CD14-positive monocyte (primary cell): ENCODE measurements at regions not wholly inside any gene's neighbourhood (a gene's known extent, or its start where the extent isn't known, plus 50 kb on each side); places are given as distances from the start of the nearest gene placed in this dataset.

Source experiments
- DNase-seq, 3 donors: peaks; one replicate each; pipeline ENCODE4 v3.0.0-alpha.2; 2011 to 2022
- H2AFZ ChIP-seq: 2 replicates; pipeline ENCODE4 v1.6.0; 2012; ENCODE audit warnings: mild to moderate bottlenecking, low read depth, low read length, inconsistent platforms; ENCODE audit not compliant: insufficient read depth, poor library complexity, severe bottlenecking
- H3K27ac ChIP-seq, 2 donors: 1 replicate in 1 of 2; 2 replicates in 1 of 2; pipeline ENCODE4 v1.5.1; 2012 to 2013; ENCODE audit warnings: low read length in 2 of 2, control low read depth in 1 of 2, inconsistent platforms in 1 of 2, low read depth in 1 of 2, mild to moderate bottlenecking in 1 of 2
- H3K27me3 ChIP-seq, 2 donors: one replicate each; pipeline versions ENCODE4 v1.6.0 to v1.6.1; 2011 to 2013; ENCODE audit warnings: low read length in 2 of 2; ENCODE audit not compliant: control insufficient read depth in 2 of 2, insufficient read depth in 2 of 2
- H3K36me3 ChIP-seq, 2 donors: replicated peaks in 1 of 2; 1 replicate in 1 of 2; 2 replicates in 1 of 2; pipeline versions ENCODE4 v1.5.1 to v1.6.1; 2012 to 2013; ENCODE audit warnings: low read length in 2 of 2, control low read depth in 1 of 2, inconsistent platforms in 1 of 2, mild to moderate bottlenecking in 1 of 2; ENCODE audit not compliant: insufficient read depth in 2 of 2, control insufficient read depth in 1 of 2
- H3K4me1 ChIP-seq, 2 donors: 1 replicate in 1 of 2; 2 replicates in 1 of 2; pipeline versions ENCODE4 v1.5.1 to v1.6.1; 2012 to 2013; ENCODE audit warnings: low read length in 2 of 2, control low read depth in 1 of 2, inconsistent platforms in 1 of 2, mild to moderate bottlenecking in 1 of 2, moderate library complexity in 1 of 2; ENCODE audit not compliant: insufficient read depth in 2 of 2, control insufficient read depth in 1 of 2
- H3K4me2 ChIP-seq: replicated peaks from 2 replicates; pipeline ENCODE3; 2012; ENCODE audit warnings: low read length, moderate library complexity, mild to moderate bottlenecking; ENCODE audit not compliant: poor library complexity, severe bottlenecking; ENCODE audit errors: extremely low read depth
- H3K4me3 ChIP-seq, 3 experiments: fragments of 200-600 bp in 1 of 3; sonication (generic) in 1 of 3; replicated peaks in 1 of 3; 1 replicate in 2 of 3; 2 replicates in 1 of 3; pipeline ENCODE4 v1.5.1; 2011 to 2013; ENCODE audit warnings: low read length in 3 of 3, mild to moderate bottlenecking in 3 of 3, control low read depth in 2 of 3, low read depth in 2 of 3, inconsistent platforms in 1 of 3, moderate library complexity in 1 of 3
- H3K79me2 ChIP-seq: 2 replicates; pipeline ENCODE4 v1.6.0; 2012; ENCODE audit warnings: mild to moderate bottlenecking, control low read depth, inconsistent platforms, low read length, moderate library complexity; ENCODE audit not compliant: insufficient read depth
- H3K9ac ChIP-seq: 2 replicates; pipeline ENCODE4 v1.6.0; 2017; ENCODE audit warnings: low read length, mild to moderate bottlenecking; ENCODE audit not compliant: insufficient read depth, poor library complexity, severe bottlenecking
- H3K9me3 ChIP-seq, 2 donors: replicated peaks in 1 of 2; 1 replicate in 1 of 2; 2 replicates in 1 of 2; pipeline versions ENCODE4 v1.5.1 to v1.6.1; 2012 to 2013; ENCODE audit warnings: low read length in 2 of 2, control low read depth in 1 of 2; ENCODE audit not compliant: control insufficient read depth in 1 of 2, insufficient read depth in 1 of 2
- H4K20me1 ChIP-seq: 2 replicates; pipeline ENCODE4 v1.6.0; 2012; ENCODE audit warnings: mild to moderate bottlenecking, low read length, control low read depth, moderate library complexity; ENCODE audit not compliant: insufficient read depth
- H3K27ac Mint-ChIP-seq, 7 donors: one replicate each; pipeline ENCODE4 v1.8.0; 2020; ENCODE audit warnings: mild to moderate bottlenecking in 7 of 7, mixed read lengths in 7 of 7, moderate library complexity in 6 of 7, inconsistent platforms in 2 of 7
- H3K27me3 Mint-ChIP-seq, 3 donors: one replicate each; pipeline ENCODE4 v1.8.0; 2021 to 2022; ENCODE audit warnings: low read depth in 3 of 3, mild to moderate bottlenecking in 3 of 3, mixed read lengths in 3 of 3, moderate library complexity in 3 of 3, inconsistent platforms in 1 of 3
- H3K36me3 Mint-ChIP-seq, 2 donors: one replicate each; pipeline ENCODE4 v1.8.0; 2020; ENCODE audit warnings: mixed read lengths in 2 of 2, inconsistent platforms in 1 of 2, mild to moderate bottlenecking in 1 of 2
- H3K4me1 Mint-ChIP-seq: one replicate; pipeline ENCODE4 v1.8.0; 2020; ENCODE audit warnings: mild to moderate bottlenecking, mixed read lengths
- H3K4me3 Mint-ChIP-seq, 2 donors: one replicate each; pipeline ENCODE4 v1.8.0; 2020; ENCODE audit warnings: mild to moderate bottlenecking in 2 of 2, mixed read lengths in 2 of 2, moderate library complexity in 1 of 2
- H3K9me3 Mint-ChIP-seq, 7 donors: one replicate each; pipeline ENCODE4 v1.8.0; 2020 to 2022; ENCODE audit warnings: mixed read lengths in 7 of 7, mild to moderate bottlenecking in 6 of 7, moderate library complexity in 6 of 7, inconsistent platforms in 2 of 7
- CTCF ChIP-seq: fragments of 200-600 bp; IDR thresholded peaks from one replicate; pipeline ENCODE4 v1.8.0; 2022; ENCODE audit warnings: antibody characterized with exemption, mild to moderate bottlenecking
- WGBS: methylation state at CpG from one replicate; pipeline ENCODE4 v1.1.5; 2013; ENCODE audit warnings: missing lambda C conversion rate; ENCODE audit not compliant: insufficient coverage; 5-methylcytosine and 5-hydroxymethylcytosine counted together
- intact Hi-C, 2 donors: fragments of 100-400 bp; cut with micrococcal nuclease; formaldehyde crosslinking; loops; one replicate each; pipeline versions ENCODE4 v1.15.0 to v1.15.1; 2023

GRCh38 chr16:26211542-26211941 is 519.8 kb downstream of the HS3ST4 start:
- WGBS, result no CpG with 5 or more reads among the region's 4 CpGs

GRCh38 chr16:26212599-26212998 is 520.8 kb downstream of the HS3ST4 start:
- no peak for DNase-seq
- H3K4me1 ChIP-seq, result no peaks in the 10 kb centered on the region
- Mint-ChIP-seq H3K4me1 (no peaks in the 10 kb centered on the region), H3K27ac (no peak overlapping the region), H3K36me3 (no peaks in the 10 kb centered on the region), H3K27me3 (peaks cover 0 to 3% (median 0%) of the 10 kb centered on the region in 3 donors), H3K9me3 (peaks cover 0 to 6% (median 0%) of the 10 kb centered on the region in 7 donors), H3K4me3 (no peak overlapping the region)
- H3K9me3 ChIP-seq, result no peaks in the 10 kb centered on the region
- no peak overlapping the region for H3K9ac ChIP-seq
- H2AFZ ChIP-seq, result no peak overlapping the region
- no peak overlapping the region for H3K4me3 ChIP-seq
- no peaks in the 10 kb centered on the region for H4K20me1 ChIP-seq
- intact Hi-C loops, result no loop called here
- H3K79me2 ChIP-seq, result no peaks in the 10 kb centered on the region
- 87% methylated on average over 5 of the region's 5 CpGs for WGBS
- no peak overlapping the region for H3K4me2 ChIP-seq
- no peaks in the 10 kb centered on the region for H3K36me3 ChIP-seq
- no peaks in the 10 kb centered on the region for H3K27me3 ChIP-seq
- H3K27ac ChIP-seq, result no peak overlapping the region
- no peak for TF ChIP-seq CTCF

More at GRCh38 chr16:26211542-26211941, 519.8 kb downstream of the HS3ST4 start:
- Histone ChIP-seq H3K4me2 (no peak overlapping the region), H2AFZ (no peak overlapping the region), H3K4me3 (no peak overlapping the region), H3K27me3 (no peaks in the 10 kb centered on the region), H3K9ac (no peak overlapping the region), H3K9me3 (no peaks in the 10 kb centered on the region), H4K20me1 (no peaks in the 10 kb centered on the region), H3K79me2 (no peaks in the 10 kb centered on the region), H3K36me3 (no peaks in the 10 kb centered on the region), H3K27ac (no peak overlapping the region), H3K4me1 (no peaks in the 10 kb centered on the region)
- peaks cover 0 to 1% (median 0%) of the 10 kb centered on the region in 3 donors for H3K27me3 Mint-ChIP-seq
- no peak overlapping the region for H3K4me3 Mint-ChIP-seq
- H3K9me3 Mint-ChIP-seq, result peaks cover 0 to 3% (median 0%) of the 10 kb centered on the region in 7 donors
- TF ChIP-seq CTCF, result no peak
- no peak for DNase-seq
- intact Hi-C loops, result no loop called here
- H3K4me1 Mint-ChIP-seq, result no peaks in the 10 kb centered on the region
- no peak overlapping the region for H3K27ac Mint-ChIP-seq
- no peaks in the 10 kb centered on the region for H3K36me3 Mint-ChIP-seq
